ENCODE measurements at regions not wholly inside any gene's neighbourhood (a gene's known extent, or its start where the extent isn't known, plus 50 kb on each side); places are given as distances from the start of the nearest gene placed in this dataset.

DNA sequence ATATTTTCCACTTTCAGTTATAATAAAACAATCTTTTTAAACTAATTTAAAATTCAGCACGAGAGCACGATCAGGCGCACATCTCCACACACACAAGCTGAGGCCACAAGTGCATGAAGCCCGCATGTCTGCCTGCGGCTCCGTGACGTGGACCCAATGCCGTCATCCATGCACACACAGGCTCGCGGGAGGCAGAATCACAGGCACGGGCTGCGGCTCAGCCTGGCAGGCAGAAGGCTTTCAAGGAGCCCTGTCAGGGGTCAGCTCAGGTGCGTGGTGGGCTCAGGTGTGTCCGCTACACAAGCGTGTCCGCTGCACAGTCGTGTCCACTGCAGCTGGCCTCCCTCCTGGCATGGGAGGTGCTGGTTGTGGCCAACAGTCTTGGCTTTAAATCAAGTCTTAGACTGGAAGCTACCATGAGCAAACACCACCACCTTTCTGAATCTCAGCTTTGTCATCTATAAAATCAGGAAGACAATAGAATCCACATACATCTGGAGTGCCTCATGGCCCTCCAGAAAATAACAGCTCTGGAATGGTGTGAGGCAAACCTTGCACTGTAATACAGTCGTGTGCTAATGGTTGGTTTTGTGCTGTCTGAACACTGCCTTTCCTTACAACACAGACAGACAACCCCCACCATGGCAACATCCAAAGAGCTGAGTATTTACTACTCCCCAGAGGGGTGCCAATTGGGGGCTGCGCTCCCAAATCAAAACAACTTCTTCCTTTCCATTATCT lies 210.1 kb downstream of the NDUFA10 start:
- H3K9ac ChIP-seq (ENCODE audit: low read depth in 1 of 2, low read length in 2 of 2), result no peak overlapping the region
- 86% methylated on average over 19 of the region's 19 CpGs for WGBS
- TF ChIP-seq, protein P1, sequence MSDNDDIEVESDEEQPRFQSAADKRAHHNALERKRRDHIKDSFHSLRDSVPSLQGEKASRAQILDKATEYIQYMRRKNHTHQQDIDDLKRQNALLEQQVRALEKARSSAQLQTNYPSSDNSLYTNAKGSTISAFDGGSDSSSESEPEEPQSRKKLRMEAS (IDR thresholded peaks at IDR 0.05), result no peak
- TF ChIP-seq HNF4A (conservative IDR thresholded peaks at IDR 0.05) (no peak), RAD21 (IDR thresholded peaks at IDR 0.05) (no peak)
- TF ChIP-seq, protein P2, sequence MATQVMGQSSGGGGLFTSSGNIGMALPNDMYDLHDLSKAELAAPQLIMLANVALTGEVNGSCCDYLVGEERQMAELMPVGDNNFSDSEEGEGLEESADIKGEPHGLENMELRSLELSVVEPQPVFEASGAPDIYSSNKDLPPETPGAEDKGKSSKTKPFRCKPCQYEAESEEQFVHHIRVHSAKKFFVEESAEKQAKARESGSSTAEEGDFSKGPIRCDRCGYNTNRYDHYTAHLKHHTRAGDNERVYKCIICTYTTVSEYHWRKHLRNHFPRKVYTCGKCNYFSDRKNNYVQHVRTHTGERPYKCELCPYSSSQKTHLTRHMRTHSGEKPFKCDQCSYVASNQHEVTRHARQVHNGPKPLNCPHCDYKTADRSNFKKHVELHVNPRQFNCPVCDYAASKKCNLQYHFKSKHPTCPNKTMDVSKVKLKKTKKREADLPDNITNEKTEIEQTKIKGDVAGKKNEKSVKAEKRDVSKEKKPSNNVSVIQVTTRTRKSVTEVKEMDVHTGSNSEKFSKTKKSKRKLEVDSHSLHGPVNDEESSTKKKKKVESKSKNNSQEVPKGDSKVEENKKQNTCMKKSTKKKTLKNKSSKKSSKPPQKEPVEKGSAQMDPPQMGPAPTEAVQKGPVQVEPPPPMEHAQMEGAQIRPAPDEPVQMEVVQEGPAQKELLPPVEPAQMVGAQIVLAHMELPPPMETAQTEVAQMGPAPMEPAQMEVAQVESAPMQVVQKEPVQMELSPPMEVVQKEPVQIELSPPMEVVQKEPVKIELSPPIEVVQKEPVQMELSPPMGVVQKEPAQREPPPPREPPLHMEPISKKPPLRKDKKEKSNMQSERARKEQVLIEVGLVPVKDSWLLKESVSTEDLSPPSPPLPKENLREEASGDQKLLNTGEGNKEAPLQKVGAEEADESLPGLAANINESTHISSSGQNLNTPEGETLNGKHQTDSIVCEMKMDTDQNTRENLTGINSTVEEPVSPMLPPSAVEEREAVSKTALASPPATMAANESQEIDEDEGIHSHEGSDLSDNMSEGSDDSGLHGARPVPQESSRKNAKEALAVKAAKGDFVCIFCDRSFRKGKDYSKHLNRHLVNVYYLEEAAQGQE (IDR thresholded peaks at IDR 0.05), result no peak

DNA sequence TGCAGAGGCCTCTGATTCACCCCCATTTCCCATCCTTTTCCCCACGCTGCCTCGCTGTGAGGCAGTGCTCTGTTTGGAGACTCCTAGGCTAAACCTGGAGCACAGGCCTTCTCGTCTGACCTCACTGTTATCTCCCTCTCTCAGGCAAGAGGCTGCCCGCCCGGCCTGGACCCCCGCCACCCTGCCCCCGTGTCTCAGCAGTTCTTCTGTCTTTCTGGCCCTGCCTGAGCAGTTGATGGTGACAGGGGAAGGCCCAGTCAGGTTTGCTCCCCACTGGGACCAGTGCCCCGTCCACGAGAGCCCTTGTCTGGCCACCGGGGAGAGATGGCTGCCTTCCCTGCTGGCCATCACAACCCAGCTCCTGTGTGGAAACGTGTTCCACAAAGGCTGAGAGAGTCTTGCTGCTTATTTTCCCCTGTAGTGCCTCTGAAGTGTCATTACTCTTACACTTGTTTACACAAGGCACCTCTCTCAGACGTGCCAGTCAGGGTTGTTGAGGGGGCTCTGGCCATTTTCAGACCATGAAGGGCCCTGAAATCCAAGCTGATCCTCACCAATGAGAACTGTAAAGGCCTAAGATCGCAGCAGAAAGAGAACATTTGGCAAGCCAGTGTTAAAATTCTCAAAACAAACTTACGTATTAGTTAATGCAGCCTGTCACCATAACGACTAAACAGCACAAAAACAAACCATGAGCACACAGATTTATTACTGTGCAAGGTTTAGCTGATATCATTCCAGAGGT lies 210.9 kb downstream of the NDUFA10 start:
- no peaks in the 10 kb centered on the region for H3K36me3 ChIP-seq (ENCODE audit: control insufficient read depth in 4 of 4, insufficient read depth in 3 of 4, low read depth in 1 of 4, low read length in 3 of 4)
- 64% methylated on average over 15 of the region's 15 CpGs for WGBS
- TF ChIP-seq HNF4A (conservative IDR thresholded peaks at IDR 0.05) (no peak), TAF1 (conservative IDR thresholded peaks at IDR 0.05) (no peak), SP1 (IDR thresholded peaks at IDR 0.05) (no peak), HNF4G (IDR thresholded peaks at IDR 0.05) (no peak), YY1 (IDR thresholded peaks at IDR 0.05) (no peak), EGR1 (IDR thresholded peaks at IDR 0.05; ENCODE audit: low read depth in 2 of 2) (no peak), RXRA (IDR thresholded peaks at IDR 0.05) (no peak), NR2F2 (IDR thresholded peaks at IDR 0.05) (no peak), FOXA1 (IDR thresholded peaks at IDR 0.05) (no peak), JUND (IDR thresholded peaks at IDR 0.05) (no peak), RAD21 (IDR thresholded peaks at IDR 0.05) (no peak), GABPA (IDR thresholded peaks at IDR 0.05 in 1 of 2, conservative IDR thresholded peaks at IDR 0.05 in 1 of 2) (no peak)
- TF ChIP-seq, protein P1 (IDR thresholded peaks at IDR 0.05), result no peak
- TF ChIP-seq, protein P3, sequence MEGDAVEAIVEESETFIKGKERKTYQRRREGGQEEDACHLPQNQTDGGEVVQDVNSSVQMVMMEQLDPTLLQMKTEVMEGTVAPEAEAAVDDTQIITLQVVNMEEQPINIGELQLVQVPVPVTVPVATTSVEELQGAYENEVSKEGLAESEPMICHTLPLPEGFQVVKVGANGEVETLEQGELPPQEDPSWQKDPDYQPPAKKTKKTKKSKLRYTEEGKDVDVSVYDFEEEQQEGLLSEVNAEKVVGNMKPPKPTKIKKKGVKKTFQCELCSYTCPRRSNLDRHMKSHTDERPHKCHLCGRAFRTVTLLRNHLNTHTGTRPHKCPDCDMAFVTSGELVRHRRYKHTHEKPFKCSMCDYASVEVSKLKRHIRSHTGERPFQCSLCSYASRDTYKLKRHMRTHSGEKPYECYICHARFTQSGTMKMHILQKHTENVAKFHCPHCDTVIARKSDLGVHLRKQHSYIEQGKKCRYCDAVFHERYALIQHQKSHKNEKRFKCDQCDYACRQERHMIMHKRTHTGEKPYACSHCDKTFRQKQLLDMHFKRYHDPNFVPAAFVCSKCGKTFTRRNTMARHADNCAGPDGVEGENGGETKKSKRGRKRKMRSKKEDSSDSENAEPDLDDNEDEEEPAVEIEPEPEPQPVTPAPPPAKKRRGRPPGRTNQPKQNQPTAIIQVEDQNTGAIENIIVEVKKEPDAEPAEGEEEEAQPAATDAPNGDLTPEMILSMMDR (IDR thresholded peaks at IDR 0.05; ENCODE audit: low read depth, low read length, missing input control), result no peak
- TF ChIP-seq, protein P4, sequence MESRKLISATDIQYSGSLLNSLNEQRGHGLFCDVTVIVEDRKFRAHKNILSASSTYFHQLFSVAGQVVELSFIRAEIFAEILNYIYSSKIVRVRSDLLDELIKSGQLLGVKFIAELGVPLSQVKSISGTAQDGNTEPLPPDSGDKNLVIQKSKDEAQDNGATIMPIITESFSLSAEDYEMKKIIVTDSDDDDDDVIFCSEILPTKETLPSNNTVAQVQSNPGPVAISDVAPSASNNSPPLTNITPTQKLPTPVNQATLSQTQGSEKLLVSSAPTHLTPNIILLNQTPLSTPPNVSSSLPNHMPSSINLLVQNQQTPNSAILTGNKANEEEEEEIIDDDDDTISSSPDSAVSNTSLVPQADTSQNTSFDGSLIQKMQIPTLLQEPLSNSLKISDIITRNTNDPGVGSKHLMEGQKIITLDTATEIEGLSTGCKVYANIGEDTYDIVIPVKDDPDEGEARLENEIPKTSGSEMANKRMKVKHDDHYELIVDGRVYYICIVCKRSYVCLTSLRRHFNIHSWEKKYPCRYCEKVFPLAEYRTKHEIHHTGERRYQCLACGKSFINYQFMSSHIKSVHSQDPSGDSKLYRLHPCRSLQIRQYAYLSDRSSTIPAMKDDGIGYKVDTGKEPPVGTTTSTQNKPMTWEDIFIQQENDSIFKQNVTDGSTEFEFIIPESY (IDR thresholded peaks at IDR 0.05), result no peak
- TF ChIP-seq, protein P5, sequence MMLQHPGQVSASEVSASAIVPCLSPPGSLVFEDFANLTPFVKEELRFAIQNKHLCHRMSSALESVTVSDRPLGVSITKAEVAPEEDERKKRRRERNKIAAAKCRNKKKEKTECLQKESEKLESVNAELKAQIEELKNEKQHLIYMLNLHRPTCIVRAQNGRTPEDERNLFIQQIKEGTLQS (IDR thresholded peaks at IDR 0.05), result no peak
- TF ChIP-seq, protein P2 (IDR thresholded peaks at IDR 0.05), result no peak
- no peak overlapping the region for H3K9ac ChIP-seq (ENCODE audit: low read depth in 1 of 2, low read length in 2 of 2)
- DNase-seq (ENCODE audit: low spot score), result peak; percentile 51
- H3K4me3 ChIP-seq (ENCODE audit: low read depth in 1 of 3, low read length in 3 of 3), result no peak overlapping the region
- no peaks in the 10 kb centered on the region for H3K9me3 ChIP-seq (ENCODE audit: control insufficient read depth in 4 of 4, low read length in 3 of 4)
- no peak overlapping the region for H3K27ac ChIP-seq (ENCODE audit: low read depth in 1 of 2, low read length in 2 of 2)
- no peaks in the 10 kb centered on the region for H3K27me3 ChIP-seq (ENCODE audit: control insufficient read depth in 4 of 4, insufficient read depth in 4 of 4, low read length in 3 of 4)
- H3K4me1 ChIP-seq (ENCODE audit: control insufficient read depth in 4 of 4, insufficient read depth in 4 of 4, low read length in 3 of 4), result no peaks in the 10 kb centered on the region

More for the DNA sequence above, 210.1 kb downstream of the NDUFA10 start:
- no peak overlapping the region for H3K4me3 ChIP-seq (ENCODE audit: low read depth in 1 of 3, low read length in 3 of 3)
- no peaks in the 10 kb centered on the region for H3K27me3 ChIP-seq (ENCODE audit: control insufficient read depth in 4 of 4, insufficient read depth in 4 of 4, low read length in 3 of 4)
- no peaks in the 10 kb centered on the region for H3K9me3 ChIP-seq (ENCODE audit: control insufficient read depth in 4 of 4, low read length in 3 of 4)
- no peaks in the 10 kb centered on the region for H3K36me3 ChIP-seq (ENCODE audit: control insufficient read depth in 4 of 4, insufficient read depth in 3 of 4, low read depth in 1 of 4, low read length in 3 of 4)
- H3K4me1 ChIP-seq (ENCODE audit: control insufficient read depth in 4 of 4, insufficient read depth in 4 of 4, low read length in 3 of 4), result no peaks in the 10 kb centered on the region
- no peak for DNase-seq (ENCODE audit: low spot score)
- H3K27ac ChIP-seq (ENCODE audit: low read depth in 1 of 2, low read length in 2 of 2), result no peak overlapping the region

All from liver (tissue), 8 donors.